Trophoblast cell (in vitro differentiated cells and primary cell): ENCODE measurements at regions not wholly inside any gene's neighbourhood (a gene's known extent, or its start where the extent isn't known, plus 50 kb on each side); places are given as distances from the start of the nearest gene placed in this dataset.
A peak's percentile ranks its signal among the peaks of the same experiment; 100 is the strongest.
"Not testable (repeated sequence)": the region's sequence is repeated elsewhere in the genome, so short reads cannot be mapped to it uniquely, and the experiment has no call there.

ENCODE experiments used
- DNase-seq, 2 donors: peaks; one replicate each; pipeline ENCODE4 v3.0.0-alpha.2; 2016
- H2AFZ ChIP-seq: 2 replicates; pipeline ENCODE4 v1.6.1; 2013; ENCODE audit warnings: low read length, moderate library complexity, mild to moderate bottlenecking; ENCODE audit not compliant: insufficient read depth, poor library complexity
- H2AK5ac ChIP-seq: 2 replicates; pipeline ENCODE4 v1.6.1; 2013; ENCODE audit warnings: mild to moderate bottlenecking, low read length
- H2BK120ac ChIP-seq: 2 replicates; pipeline ENCODE4 v1.6.1; 2013; ENCODE audit warnings: low read length, mild to moderate bottlenecking, moderate library complexity; ENCODE audit not compliant: insufficient read depth, poor library complexity
- H2BK12ac ChIP-seq: 2 replicates; pipeline ENCODE4 v1.6.1; 2013; ENCODE audit warnings: mild to moderate bottlenecking, low read length, moderate library complexity
- H2BK5ac ChIP-seq: 2 replicates; pipeline ENCODE4 v1.6.1; 2013; ENCODE audit warnings: low read length, low read depth, moderate library complexity, mild to moderate bottlenecking; ENCODE audit not compliant: poor library complexity
- H3K14ac ChIP-seq: 2 replicates; pipeline ENCODE4 v1.6.1; 2013; ENCODE audit warnings: mild to moderate bottlenecking, low read length
- H3K18ac ChIP-seq: 2 replicates; pipeline ENCODE4 v1.6.1; 2013; ENCODE audit warnings: mild to moderate bottlenecking, low read length
- H3K23ac ChIP-seq: 2 replicates; pipeline ENCODE4 v1.6.1; 2013; ENCODE audit warnings: low read length
- H3K27ac ChIP-seq: 2 replicates; pipeline ENCODE4 v1.5.1; 2013; ENCODE audit warnings: low read depth, mild to moderate bottlenecking, inconsistent platforms, low read length, moderate library complexity
- H3K27me3 ChIP-seq: 2 replicates; pipeline ENCODE4 v1.6.1; 2013; ENCODE audit warnings: inconsistent platforms, mild to moderate bottlenecking, low read length, moderate library complexity; ENCODE audit not compliant: insufficient read depth
- H3K36me3 ChIP-seq, 2 experiments: 1 replicate in 1 of 2; 2 replicates in 1 of 2; pipeline ENCODE4 v1.6.1; 2013; ENCODE audit warnings: low read length in 2 of 2, mild to moderate bottlenecking in 2 of 2, moderate library complexity in 1 of 2; ENCODE audit not compliant: insufficient read depth in 2 of 2, control insufficient read depth in 1 of 2
- H3K4ac ChIP-seq: 2 replicates; pipeline ENCODE4 v1.6.1; 2013; ENCODE audit warnings: low read depth, mild to moderate bottlenecking, low read length, moderate library complexity
- H3K4me1 ChIP-seq, 2 experiments: 1 replicate in 1 of 2; 2 replicates in 1 of 2; pipeline ENCODE4 v1.6.1; 2013; ENCODE audit warnings: low read length in 2 of 2, mild to moderate bottlenecking in 2 of 2, moderate library complexity in 1 of 2; ENCODE audit not compliant: insufficient read depth in 2 of 2, control insufficient read depth in 1 of 2
- H3K4me2 ChIP-seq: 2 replicates; pipeline ENCODE4 v1.6.1; 2013; ENCODE audit warnings: inconsistent platforms, mild to moderate bottlenecking, low read length, moderate library complexity
- H3K4me3 ChIP-seq: 2 replicates; pipeline ENCODE4 v1.5.1; 2013; ENCODE audit warnings: mild to moderate bottlenecking, low read depth, low read length, inconsistent platforms
- H3K79me1 ChIP-seq: one replicate; pipeline ENCODE4 v1.6.1; 2013; ENCODE audit warnings: low read length
- H3K79me2 ChIP-seq: 2 replicates; pipeline ENCODE4 v1.6.1; 2013; ENCODE audit warnings: low read length, mild to moderate bottlenecking; ENCODE audit not compliant: control insufficient read depth, insufficient read depth, poor library complexity
- H3K9ac ChIP-seq: 2 replicates; pipeline ENCODE4 v1.6.1; 2013; ENCODE audit warnings: mild to moderate bottlenecking, low read length
- H3K9me3 ChIP-seq: 2 replicates; pipeline ENCODE4 v1.6.1; 2013; ENCODE audit warnings: low read depth, mild to moderate bottlenecking, control low read depth, inconsistent platforms, low read length; ENCODE audit not compliant: insufficient read depth
- H4K12ac ChIP-seq: 2 replicates; pipeline ENCODE4 v1.6.1; 2013; ENCODE audit warnings: low read depth, mild to moderate bottlenecking, low read length, moderate library complexity
- H4K8ac ChIP-seq: 2 replicates; pipeline ENCODE4 v1.6.1; 2013; ENCODE audit warnings: low read depth, mild to moderate bottlenecking, low read length, moderate library complexity
- H4K91ac ChIP-seq: one replicate; pipeline ENCODE4 v1.6.1; 2013; ENCODE audit warnings: low read depth, mild to moderate bottlenecking, low read length, moderate library complexity
- WGBS: extraction: QIAGEN DNeasy Blood & Tissue Kit; methylation state at CpG from one replicate; pipeline ENCODE4 v1.1.7; 2013; ENCODE audit warnings: missing lambda C conversion rate; ENCODE audit not compliant: insufficient read length, insufficient coverage; ENCODE audit errors: extremely low coverage; 5-methylcytosine and 5-hydroxymethylcytosine counted together

DNA sequence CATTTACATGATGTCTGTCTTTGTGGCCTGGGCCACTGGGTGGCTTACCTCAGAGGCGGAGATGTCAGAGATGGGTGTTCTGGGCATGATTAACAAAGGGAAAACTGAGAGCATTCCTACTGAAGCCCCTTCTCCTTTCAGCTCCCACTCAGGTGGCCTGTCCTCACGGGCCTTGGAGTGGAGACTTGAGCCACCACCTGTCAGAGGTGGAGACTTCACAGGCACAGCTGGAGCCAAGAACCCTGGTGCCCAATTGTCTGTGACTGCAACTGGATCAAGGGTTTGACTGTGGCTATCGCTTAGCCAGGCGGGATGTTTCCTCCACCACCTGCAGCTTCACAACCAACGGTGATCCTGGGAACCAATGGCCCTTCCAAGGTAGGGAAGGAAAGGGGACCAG lies 230.5 kb upstream of the NOTCH2NLA start:
- not testable (repeated sequence) for H3K14ac ChIP-seq, H3K79me1 ChIP-seq, H3K9me3 ChIP-seq, H3K27ac ChIP-seq, H3K18ac ChIP-seq, H3K4ac ChIP-seq, H2BK5ac ChIP-seq, H2AFZ ChIP-seq, H3K79me2 ChIP-seq, H2BK12ac ChIP-seq, H4K91ac ChIP-seq, H3K4me1 ChIP-seq, H3K4me2 ChIP-seq, DNase-seq, H2BK120ac ChIP-seq, H3K4me3 ChIP-seq, H3K23ac ChIP-seq, H3K9ac ChIP-seq, H2AK5ac ChIP-seq, H4K8ac ChIP-seq, H4K12ac ChIP-seq, H3K27me3 ChIP-seq, H3K36me3 ChIP-seq
- WGBS: no CpG with 5 or more reads among the region's 5 CpGs

DNA sequence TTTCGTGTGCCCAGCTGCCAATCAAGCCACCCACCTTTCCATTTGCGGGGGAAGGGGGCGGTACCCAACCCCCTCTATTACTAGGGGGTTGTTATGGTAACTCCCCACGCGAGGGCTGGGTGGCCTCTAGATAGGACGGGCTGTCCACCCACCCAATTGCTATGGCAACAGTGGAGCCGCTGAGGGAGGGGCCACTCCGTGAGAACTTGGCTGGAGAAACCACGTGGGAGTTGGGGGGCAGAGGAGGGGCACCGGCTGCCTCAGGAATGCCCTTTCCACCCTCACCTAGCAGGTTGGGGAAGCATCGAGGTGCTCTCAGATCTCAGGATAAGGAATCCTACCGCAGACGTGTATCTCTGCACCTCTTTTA lies 220.0 kb upstream of the NOTCH2NLA start:
- H4K8ac ChIP-seq, H2AFZ ChIP-seq, H3K36me3 ChIP-seq, H3K14ac ChIP-seq, H3K4me1 ChIP-seq, H4K91ac ChIP-seq, H2BK5ac ChIP-seq, H3K27ac ChIP-seq, H3K18ac ChIP-seq, H2BK12ac ChIP-seq, H4K12ac ChIP-seq, H3K23ac ChIP-seq, H3K79me1 ChIP-seq, H3K4me2 ChIP-seq, H3K9me3 ChIP-seq, H3K4ac ChIP-seq, H3K4me3 ChIP-seq, H3K9ac ChIP-seq, H3K79me2 ChIP-seq, H3K27me3 ChIP-seq, DNase-seq, H2AK5ac ChIP-seq, H2BK120ac ChIP-seq: not testable (repeated sequence)
- WGBS: no CpG with 5 or more reads among the region's 13 CpGs

- H3K9ac ChIP-seq, H3K4me2 ChIP-seq, H4K12ac ChIP-seq, H3K9me3 ChIP-seq, H3K4me3 ChIP-seq, H2BK120ac ChIP-seq, H3K18ac ChIP-seq, H3K27me3 ChIP-seq, H2AFZ ChIP-seq, H3K4ac ChIP-seq, H2BK12ac ChIP-seq, H3K79me2 ChIP-seq, H4K8ac ChIP-seq, DNase-seq, H3K23ac ChIP-seq, H3K79me1 ChIP-seq, H3K14ac ChIP-seq, H3K4me1 ChIP-seq, H3K36me3 ChIP-seq, H2AK5ac ChIP-seq, H3K27ac ChIP-seq, H2BK5ac ChIP-seq, H4K91ac ChIP-seq: not testable (repeated sequence)
- no CpG with 5 or more reads among the region's 4 CpGs for WGBS
Measured at GRCh38 chr1:146448212-146448876, 219.5 kb upstream of the NOTCH2NLA start.

GRCh38 chr1:146443871-146444222 lies 215.0 kb upstream of the NOTCH2NLA start:
- H2BK12ac ChIP-seq, H3K79me2 ChIP-seq, H3K4me1 ChIP-seq, H3K9ac ChIP-seq, H2AK5ac ChIP-seq, H2BK5ac ChIP-seq, H4K8ac ChIP-seq, H3K9me3 ChIP-seq, H3K27me3 ChIP-seq, H3K18ac ChIP-seq, H3K14ac ChIP-seq, H2BK120ac ChIP-seq, H3K23ac ChIP-seq, H3K36me3 ChIP-seq, H3K4ac ChIP-seq, H4K91ac ChIP-seq, H2AFZ ChIP-seq, H4K12ac ChIP-seq, H3K27ac ChIP-seq, H3K4me3 ChIP-seq, H3K79me1 ChIP-seq: not testable (repeated sequence)
- H3K4me2 ChIP-seq: peak overlapping the region; percentile 61
- DNase-seq: peak; percentile 0 to 10
- WGBS: no CpG with 5 or more reads among the region's 23 CpGs
